NCI-H1436 (cell line): ENCODE measurements at regions not wholly inside any gene's neighbourhood (a gene's known extent, or its start where the extent isn't known, plus 50 kb on each side); places are given as distances from the start of the nearest gene placed in this dataset.

Source experiments
- DNase-seq: peaks from one replicate; lab custom pipeline; 2025; lab: John Stamatoyannopoulos, UW

DNA sequence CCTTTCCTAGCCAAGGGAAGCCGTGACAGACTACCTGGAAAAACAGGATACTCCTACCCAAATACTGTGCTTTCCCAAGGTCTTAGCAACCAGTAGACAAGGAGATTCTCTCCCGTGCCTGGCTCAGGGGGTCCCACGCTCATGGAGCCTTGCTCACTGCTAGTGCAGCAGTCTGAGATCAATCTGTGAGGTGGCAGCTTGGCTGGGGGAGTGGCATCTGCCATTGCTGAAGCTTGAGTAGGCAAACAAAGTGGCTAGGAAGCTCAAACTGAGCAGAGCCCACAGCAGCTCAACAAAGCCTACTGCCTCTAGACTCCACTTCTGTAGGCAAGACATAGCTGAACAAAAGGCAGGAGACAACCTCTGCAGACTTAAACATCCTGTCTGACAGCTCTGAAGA, 177.1 kb downstream of the PARM1 start:
- DNase-seq = no peak

DNA sequence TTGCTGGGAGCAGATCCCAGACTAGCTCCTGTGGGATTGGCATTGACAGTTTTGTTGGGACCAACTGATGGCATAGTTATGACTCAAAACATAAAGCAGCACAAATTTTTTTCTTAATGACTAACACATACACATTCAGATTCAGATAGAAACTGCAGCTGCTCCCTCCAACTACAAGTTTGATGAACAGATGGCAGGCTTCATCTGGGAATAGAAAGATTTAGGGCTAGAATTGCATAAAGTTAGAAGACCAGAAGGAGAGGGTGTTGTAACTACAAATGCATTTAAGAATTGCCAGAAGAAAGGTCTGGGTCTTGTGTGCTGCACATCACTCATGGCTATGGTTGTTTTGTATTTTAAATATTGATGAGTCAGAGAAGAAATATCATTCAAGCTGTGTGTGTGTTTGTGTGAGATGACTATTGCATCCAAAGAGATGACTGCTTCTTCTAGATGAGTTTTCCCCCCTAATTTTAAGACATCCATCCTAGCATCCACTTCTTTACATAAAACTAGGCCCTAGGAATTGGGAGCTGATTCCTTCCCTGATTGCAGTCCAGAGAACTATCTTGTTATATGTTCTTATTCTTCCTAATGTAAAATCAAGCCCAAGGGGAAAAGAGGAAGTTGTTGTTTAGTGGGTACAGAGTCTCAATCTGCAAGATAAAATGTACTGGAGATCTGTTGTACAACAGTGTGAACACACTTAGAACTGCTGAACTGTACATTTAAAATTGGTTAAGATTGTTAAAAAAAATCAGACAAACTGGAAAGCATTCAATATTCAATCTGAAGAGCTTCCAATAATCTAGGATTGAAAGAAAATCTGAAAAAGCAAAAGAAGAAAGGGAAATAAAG, 175.1 kb downstream of the PARM1 start:
- DNase-seq = no peak

- DNase-seq = no peak
Measured at GRCh38 chr4:75102787-75103085, 169.8 kb downstream of the PARM1 start.

DNA sequence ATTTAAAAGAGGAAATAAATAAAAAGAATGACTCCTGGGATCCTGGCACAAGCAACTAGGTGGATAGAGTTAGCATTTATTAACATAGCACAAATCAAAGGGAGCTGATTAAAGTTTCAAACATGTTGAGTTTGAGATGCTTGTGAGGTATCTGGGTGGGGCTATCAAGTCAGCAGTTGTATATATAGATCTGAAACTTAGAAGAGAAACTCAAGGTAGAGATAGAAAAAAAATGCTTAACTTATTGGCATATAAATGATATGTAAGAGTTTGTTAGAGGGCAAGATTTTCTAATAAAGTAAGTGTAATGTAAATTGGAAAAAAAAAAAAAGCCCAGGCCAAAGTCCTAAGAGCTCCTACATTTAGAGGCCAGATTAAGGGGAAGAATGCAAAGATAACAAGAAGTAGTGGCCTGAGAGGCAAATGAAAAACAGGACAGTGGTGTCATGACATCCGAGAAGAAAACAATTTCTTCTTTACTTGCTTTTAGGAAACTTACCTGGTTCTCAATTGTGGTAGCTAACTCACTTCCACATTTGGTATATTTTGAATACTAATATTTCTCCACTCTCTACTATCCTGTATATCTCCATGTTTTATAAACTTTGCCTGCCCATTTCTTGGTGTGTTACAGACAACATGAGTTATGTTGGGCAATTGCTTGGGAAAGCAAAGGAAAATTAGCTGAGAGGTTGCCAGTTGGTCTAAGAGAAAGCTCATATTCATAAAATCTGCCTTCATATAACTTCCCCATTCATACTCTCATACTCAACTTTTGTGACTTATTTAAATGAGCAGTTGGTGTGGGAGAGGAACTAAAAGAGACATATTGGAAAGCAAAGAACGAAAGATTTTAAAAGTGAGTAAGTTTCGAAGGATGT, 169.2 kb downstream of the PARM1 start:
- no peak for DNase-seq
